ENCODE measurements at regions not wholly inside any gene's neighbourhood (a gene's known extent, or its start where the extent isn't known, plus 50 kb on each side); places are given as distances from the start of the nearest gene placed in this dataset.

- no peaks in the 10 kb centered on the region for H3K9me2 ChIP-seq (replicated peaks; ENCODE audit: low read length)
These were observed 62.0 kb upstream of the KCNK12 start for GRCh38 chr2:47632754-47633153.

GRCh38 chr2:47631792-47632398 lies 61.1 kb upstream of the KCNK12 start:
- no peak for TF ChIP-seq EZH2phosphoT487 (IDR thresholded peaks at IDR 0.05; ENCODE audit: borderline replicate concordance, low read length)
- TF ChIP-seq, protein P1, sequence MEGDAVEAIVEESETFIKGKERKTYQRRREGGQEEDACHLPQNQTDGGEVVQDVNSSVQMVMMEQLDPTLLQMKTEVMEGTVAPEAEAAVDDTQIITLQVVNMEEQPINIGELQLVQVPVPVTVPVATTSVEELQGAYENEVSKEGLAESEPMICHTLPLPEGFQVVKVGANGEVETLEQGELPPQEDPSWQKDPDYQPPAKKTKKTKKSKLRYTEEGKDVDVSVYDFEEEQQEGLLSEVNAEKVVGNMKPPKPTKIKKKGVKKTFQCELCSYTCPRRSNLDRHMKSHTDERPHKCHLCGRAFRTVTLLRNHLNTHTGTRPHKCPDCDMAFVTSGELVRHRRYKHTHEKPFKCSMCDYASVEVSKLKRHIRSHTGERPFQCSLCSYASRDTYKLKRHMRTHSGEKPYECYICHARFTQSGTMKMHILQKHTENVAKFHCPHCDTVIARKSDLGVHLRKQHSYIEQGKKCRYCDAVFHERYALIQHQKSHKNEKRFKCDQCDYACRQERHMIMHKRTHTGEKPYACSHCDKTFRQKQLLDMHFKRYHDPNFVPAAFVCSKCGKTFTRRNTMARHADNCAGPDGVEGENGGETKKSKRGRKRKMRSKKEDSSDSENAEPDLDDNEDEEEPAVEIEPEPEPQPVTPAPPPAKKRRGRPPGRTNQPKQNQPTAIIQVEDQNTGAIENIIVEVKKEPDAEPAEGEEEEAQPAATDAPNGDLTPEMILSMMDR (conservative IDR thresholded peaks at IDR 0.05; ENCODE audit: low read depth, low read length) = no peak
- no peak for TF ChIP-seq EZH2 (IDR thresholded peaks at IDR 0.05; ENCODE audit: low read length, unreplicated experiment)
- no peaks in the 10 kb centered on the region for H4K20me1 ChIP-seq (ENCODE audit: low read length)
- peak overlapping the region; percentile 52 for H3K4me2 ChIP-seq (ENCODE audit: low read length)
- peak overlapping the region; percentile 44; the same call in 1 of the 2 replicates for H3K27ac ChIP-seq (ENCODE audit: low read length)
- H3K27me3 ChIP-seq (ENCODE audit: low read length) = no peaks in the 10 kb centered on the region
- H3K79me2 ChIP-seq (ENCODE audit: low read length) = no peaks in the 10 kb centered on the region
- BruUV-seq (replicated peaks) = no TSS peak
- peak overlapping the region; percentile 89 for H2AFZ ChIP-seq (ENCODE audit: low read length)
- no peaks in the 10 kb centered on the region for H3K9me2 ChIP-seq (replicated peaks; ENCODE audit: low read length)
- ChIA-PET POLR2A (ENCODE audit: unreplicated experiment) (no interaction called here), CTCF (no interaction called here)
- H3F3A ChIP-seq (ENCODE audit: low read length, unreplicated experiment) = no peaks in the 10 kb centered on the region
- no peaks in the 10 kb centered on the region for H3K9me3 ChIP-seq (ENCODE audit: low read length)
- no peaks in the 10 kb centered on the region for H3K36me3 ChIP-seq (ENCODE audit: low read depth, low read length)
- H3K4me1 ChIP-seq (ENCODE audit: insufficient read depth, low read length) = peaks cover 17% of the 10 kb centered on the region
- intact Hi-C loops (cut with micrococcal nuclease) = no loop called here
- H3K9ac ChIP-seq (ENCODE audit: low read length) = peak overlapping the region; percentile 19; the same call in 1 of the 2 replicates
- peak; percentile 100 for ATAC-seq
- DNase-seq = peak; percentile 87
- no peak overlapping the region for H3K4me3 ChIP-seq (ENCODE audit: low read length)

More at GRCh38 chr2:47632754-47633153, 62.0 kb upstream of the KCNK12 start:
- BruUV-seq (replicated peaks) = no TSS peak
- Histone ChIP-seq H3K4me2 (ENCODE audit: low read length) (no peak overlapping the region), H3K4me1 (ENCODE audit: insufficient read depth, low read length) (peaks cover 17% of the 10 kb centered on the region), H3K27ac (ENCODE audit: low read length) (no peak overlapping the region), H4K20me1 (ENCODE audit: low read length) (no peaks in the 10 kb centered on the region), H3K79me2 (ENCODE audit: low read length) (no peaks in the 10 kb centered on the region), H3K4me3 (ENCODE audit: low read length) (no peak overlapping the region), H3K9ac (ENCODE audit: low read length) (no peak overlapping the region), H3F3A (ENCODE audit: low read length, unreplicated experiment) (no peaks in the 10 kb centered on the region), H2AFZ (ENCODE audit: low read length) (no peak overlapping the region), H3K36me3 (ENCODE audit: low read depth, low read length) (no peaks in the 10 kb centered on the region), H3K9me3 (ENCODE audit: low read length) (no peaks in the 10 kb centered on the region), H3K27me3 (ENCODE audit: low read length) (no peaks in the 10 kb centered on the region)
- POLR2A ChIA-PET (ENCODE audit: unreplicated experiment) = interaction anchor here (0.6 kb wide), 1 partner anchor 583 kb away, joined by 3 read pairs; no protein-coding TSS in a partner anchor
- DNase-seq (no peak), ATAC-seq (no peak)
- intact Hi-C loops (cut with micrococcal nuclease) = no loop called here
- CTCF ChIA-PET = interaction anchor here (0.6 kb wide), 1 partner anchor 9 kb away, joined by 3 read pairs; no protein-coding TSS in a partner anchor
- TF ChIP-seq EZH2 (IDR thresholded peaks at IDR 0.05; ENCODE audit: low read length, unreplicated experiment) (no peak), EZH2phosphoT487 (IDR thresholded peaks at IDR 0.05; ENCODE audit: borderline replicate concordance, low read length) (no peak)
- TF ChIP-seq, protein P1 (conservative IDR thresholded peaks at IDR 0.05; ENCODE audit: low read depth, low read length) = no peak

- no TSS peak for BruUV-seq (replicated peaks)
- Histone ChIP-seq H4K20me1 (ENCODE audit: low read length) (no peaks in the 10 kb centered on the region), H3K4me3 (ENCODE audit: low read length) (no peak overlapping the region), H3K27ac (ENCODE audit: low read length) (peak overlapping the region; percentile 44; the same call in 1 of the 2 replicates), H3K79me2 (ENCODE audit: low read length) (no peaks in the 10 kb centered on the region), H3K27me3 (ENCODE audit: low read length) (no peaks in the 10 kb centered on the region), H2AFZ (ENCODE audit: low read length) (peak overlapping the region; percentile 89), H3K4me2 (ENCODE audit: low read length) (peak overlapping the region; percentile 52), H3K9me2 (replicated peaks; ENCODE audit: low read length) (no peaks in the 10 kb centered on the region), H3K36me3 (ENCODE audit: low read depth, low read length) (no peaks in the 10 kb centered on the region), H3K4me1 (ENCODE audit: insufficient read depth, low read length) (peaks cover 17% of the 10 kb centered on the region), H3K9me3 (ENCODE audit: low read length) (no peaks in the 10 kb centered on the region), H3K9ac (ENCODE audit: low read length) (no peak overlapping the region), H3F3A (ENCODE audit: low read length, unreplicated experiment) (no peaks in the 10 kb centered on the region)
- 0 out of 2 replicates have a peak, but pooled peaks have one; percentile 10 for ATAC-seq
- ChIA-PET CTCF (no interaction called here), POLR2A (ENCODE audit: unreplicated experiment) (no interaction called here)
- intact Hi-C loops (cut with micrococcal nuclease) = no loop called here
- peak; percentile 40 for DNase-seq
- TF ChIP-seq EZH2phosphoT487 (IDR thresholded peaks at IDR 0.05; ENCODE audit: borderline replicate concordance, low read length) (no peak), EZH2 (IDR thresholded peaks at IDR 0.05; ENCODE audit: low read length, unreplicated experiment) (no peak)
- TF ChIP-seq, protein P1 (conservative IDR thresholded peaks at IDR 0.05; ENCODE audit: low read depth, low read length) = no peak
These were observed 60.5 kb upstream of the KCNK12 start for GRCh38 chr2:47631306-47631705.

Data from PC-3 (cell line).